Bronchial epithelial cell (primary cell): ENCODE measurements at regions not wholly inside any gene's neighbourhood (a gene's known extent, or its start where the extent isn't known, plus 50 kb on each side); places are given as distances from the start of the nearest gene placed in this dataset.
"Not testable (repeated sequence)": the region's sequence is repeated elsewhere in the genome, so short reads cannot be mapped to it uniquely, and the experiment has no call there.

Experiments used
- DNase-seq: peaks from one replicate; pipeline ENCODE4 v3.0.0-alpha.2; 2010; ENCODE audit warnings: low read depth
- FAIRE-seq: peaks from 2 replicates; lab custom pipeline; 2011; peaks lifted over from hg19 to GRCh38; lab: Jason Lieb, UNC
- H3K27me3 ChIP-seq: 2 replicates; pipeline ENCODE4 v1.5.1; 2011; ENCODE audit warnings: low read length; ENCODE audit not compliant: control insufficient read depth, insufficient read depth
- H3K36me3 ChIP-seq: 2 replicates; pipeline ENCODE4 v1.5.1; 2011; ENCODE audit warnings: low read length; ENCODE audit not compliant: control insufficient read depth, insufficient read depth
- H3K4me3 ChIP-seq: 2 replicates; pipeline ENCODE4 v1.5.1; 2011; ENCODE audit warnings: mild to moderate bottlenecking, low read depth, low read length, control low read depth
- TF ChIP-seq, protein P1 (sequence below): IDR thresholded peaks from 2 replicates; pipeline ENCODE4 v1.5.1; 2011; ENCODE audit warnings: mild to moderate bottlenecking, moderate library complexity, low read length, control low read depth, inconsistent platforms; ENCODE audit not compliant: insufficient read depth, severe bottlenecking

DNA sequence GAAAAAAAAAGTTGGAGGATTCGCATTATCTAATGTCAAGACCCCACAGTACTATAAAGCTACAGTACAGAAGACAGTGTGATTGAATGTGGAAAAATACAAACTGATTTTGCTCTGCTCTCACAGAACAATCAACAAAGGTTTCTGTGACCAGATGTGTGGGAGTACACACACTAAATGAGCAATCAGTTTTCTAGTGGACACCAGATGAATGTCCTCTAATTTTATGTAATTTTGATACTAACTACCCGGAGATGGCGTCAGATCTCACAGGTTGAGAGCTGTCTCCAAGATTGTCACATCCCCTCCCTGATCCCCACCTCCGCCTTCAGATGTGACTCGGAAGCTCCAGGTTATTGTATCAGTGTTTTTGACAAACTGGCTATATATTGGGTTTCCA is 81.9 kb upstream of the HUWE1 start:
- no peaks in the 10 kb centered on the region for H3K27me3 ChIP-seq
- TF ChIP-seq, protein P1, sequence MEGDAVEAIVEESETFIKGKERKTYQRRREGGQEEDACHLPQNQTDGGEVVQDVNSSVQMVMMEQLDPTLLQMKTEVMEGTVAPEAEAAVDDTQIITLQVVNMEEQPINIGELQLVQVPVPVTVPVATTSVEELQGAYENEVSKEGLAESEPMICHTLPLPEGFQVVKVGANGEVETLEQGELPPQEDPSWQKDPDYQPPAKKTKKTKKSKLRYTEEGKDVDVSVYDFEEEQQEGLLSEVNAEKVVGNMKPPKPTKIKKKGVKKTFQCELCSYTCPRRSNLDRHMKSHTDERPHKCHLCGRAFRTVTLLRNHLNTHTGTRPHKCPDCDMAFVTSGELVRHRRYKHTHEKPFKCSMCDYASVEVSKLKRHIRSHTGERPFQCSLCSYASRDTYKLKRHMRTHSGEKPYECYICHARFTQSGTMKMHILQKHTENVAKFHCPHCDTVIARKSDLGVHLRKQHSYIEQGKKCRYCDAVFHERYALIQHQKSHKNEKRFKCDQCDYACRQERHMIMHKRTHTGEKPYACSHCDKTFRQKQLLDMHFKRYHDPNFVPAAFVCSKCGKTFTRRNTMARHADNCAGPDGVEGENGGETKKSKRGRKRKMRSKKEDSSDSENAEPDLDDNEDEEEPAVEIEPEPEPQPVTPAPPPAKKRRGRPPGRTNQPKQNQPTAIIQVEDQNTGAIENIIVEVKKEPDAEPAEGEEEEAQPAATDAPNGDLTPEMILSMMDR: no peak
- H3K4me3 ChIP-seq: no peak overlapping the region
- FAIRE-seq: no peak
- DNase-seq: no peak
- no peaks in the 10 kb centered on the region for H3K36me3 ChIP-seq

DNA sequence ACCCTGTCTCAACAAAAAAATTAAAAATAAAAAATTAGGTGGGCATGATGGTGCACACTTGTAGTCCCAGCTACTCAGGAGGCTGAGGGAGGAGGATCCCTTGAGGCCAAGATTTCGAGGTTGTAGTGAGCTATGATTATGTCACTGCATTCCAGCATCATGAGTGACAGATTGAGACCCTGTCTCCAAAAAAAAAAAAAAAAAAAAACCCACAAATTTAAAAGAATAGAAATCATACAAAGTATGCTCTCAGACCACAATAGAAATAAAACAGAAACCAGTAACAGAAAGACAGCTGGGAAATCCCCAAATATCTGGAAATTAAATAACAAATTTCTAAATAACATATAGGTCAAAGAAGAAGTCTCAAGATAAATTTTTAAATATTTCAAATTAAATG is 81.0 kb upstream of the HUWE1 start:
- DNase-seq: no peak

DNA sequence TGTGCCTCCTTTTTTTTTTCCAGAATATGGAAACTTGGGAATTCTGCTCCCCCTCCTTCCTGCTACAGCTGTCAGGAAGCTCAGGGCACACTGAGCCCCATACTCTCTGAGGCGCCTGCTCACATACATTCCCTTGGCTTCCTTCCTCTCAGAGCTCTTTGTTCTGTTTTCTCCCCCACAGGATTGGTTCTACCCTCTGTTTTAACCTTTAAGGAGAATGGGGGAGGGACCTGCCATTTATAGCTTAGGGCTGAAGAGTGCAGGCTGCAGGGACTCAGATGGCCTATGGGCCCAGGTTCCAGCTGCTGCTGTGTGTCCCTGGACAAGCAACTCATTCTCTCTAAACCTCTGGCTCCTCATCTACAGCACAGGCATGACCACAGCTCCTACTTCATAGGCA is 70.7 kb upstream of the HUWE1 start:
- H3K36me3 ChIP-seq, H3K4me3 ChIP-seq, DNase-seq, H3K27me3 ChIP-seq, FAIRE-seq: not testable (repeated sequence)

More for the DNA sequence above, 81.0 kb upstream of the HUWE1 start:
- no peaks in the 10 kb centered on the region for H3K27me3 ChIP-seq
- FAIRE-seq: no peak
- TF ChIP-seq, protein P1: no peak
- H3K4me3 ChIP-seq: no peak overlapping the region
- no peaks in the 10 kb centered on the region for H3K36me3 ChIP-seq

DNA sequence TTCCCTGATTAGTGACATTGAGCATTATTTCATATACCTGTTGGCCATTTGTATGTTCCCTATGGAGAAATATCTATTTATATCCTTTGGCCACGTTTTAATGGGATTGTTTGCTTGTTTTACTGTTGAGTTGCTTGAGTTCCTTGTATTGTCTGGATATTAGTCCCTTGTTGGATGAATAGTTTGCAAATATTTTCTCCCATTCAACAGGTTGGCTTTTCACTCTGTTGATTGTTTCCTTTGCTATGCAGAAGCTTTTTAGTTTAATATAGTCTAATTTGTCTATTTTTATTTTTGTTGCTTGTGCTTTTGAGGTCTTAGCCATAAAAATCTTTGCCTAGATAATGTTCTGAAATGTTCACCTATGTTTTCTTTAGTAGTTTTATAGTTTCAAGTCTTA is 60.2 kb upstream of the HUWE1 start:
- Histone ChIP-seq H3K27me3 (no peaks in the 10 kb centered on the region), H3K4me3 (no peak overlapping the region), H3K36me3 (no peaks in the 10 kb centered on the region)
- FAIRE-seq (no peak), DNase-seq (no peak)
- TF ChIP-seq, protein P1: no peak

DNA sequence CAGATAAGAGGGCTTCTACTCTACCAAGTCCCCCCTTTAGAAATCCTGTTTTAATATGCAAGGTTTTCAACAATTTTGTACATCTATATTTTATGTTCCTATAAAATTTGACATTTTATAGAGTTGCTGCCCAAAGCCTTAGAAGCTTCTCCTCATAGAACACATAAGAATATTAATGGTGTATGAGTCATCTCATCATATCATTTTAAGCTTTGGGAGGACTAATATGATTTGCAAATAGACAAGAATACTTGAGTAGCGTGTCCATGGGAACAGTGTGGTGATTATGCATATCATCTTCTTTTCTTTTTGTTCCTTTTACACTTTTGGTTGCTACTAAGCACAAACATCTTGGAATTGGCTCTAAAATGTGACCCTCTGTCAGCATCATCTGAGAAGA is 56.7 kb upstream of the HUWE1 start:
- Histone ChIP-seq H3K36me3 (no peaks in the 10 kb centered on the region), H3K4me3 (no peak overlapping the region), H3K27me3 (no peaks in the 10 kb centered on the region)
- FAIRE-seq: no peak
- TF ChIP-seq, protein P1: no peak
- no peak for DNase-seq

DNA sequence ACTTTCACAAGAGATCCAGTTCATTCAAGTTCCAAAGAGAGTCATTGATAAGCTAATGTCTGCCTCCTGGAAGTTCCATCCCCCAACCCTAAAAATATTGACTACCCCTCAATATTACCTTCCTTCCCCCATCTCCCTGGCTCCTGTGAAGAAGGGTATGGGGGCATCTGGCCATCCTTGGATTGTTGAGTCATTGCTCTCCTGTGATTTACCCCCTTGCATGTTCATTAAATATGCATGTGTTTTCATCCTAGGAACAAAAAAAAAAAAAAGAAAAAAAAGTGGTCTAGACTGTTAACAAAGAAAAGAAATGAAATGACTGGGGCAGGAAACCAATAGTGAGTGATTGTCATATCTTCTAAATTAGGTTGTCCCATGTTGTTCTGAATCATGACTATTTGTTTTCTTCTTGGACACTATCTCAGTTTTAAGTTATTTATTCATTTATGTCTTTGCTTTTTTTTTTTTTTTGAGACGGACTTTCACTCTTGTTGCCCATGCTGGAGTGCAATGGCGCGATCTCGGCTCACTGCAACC is 51.9 kb upstream of the HUWE1 start:
- TF ChIP-seq, protein P1: no peak
- no peak for FAIRE-seq
- Histone ChIP-seq H3K27me3 (no peaks in the 10 kb centered on the region), H3K36me3 (no peaks in the 10 kb centered on the region), H3K4me3 (no peak overlapping the region)
- DNase-seq: no peak
